ENCODE measurements at regions not wholly inside any gene's neighbourhood (a gene's known extent, or its start where the extent isn't known, plus 50 kb on each side); places are given as distances from the start of the nearest gene placed in this dataset.

- Histone ChIP-seq H3K4me3 (ENCODE audit: low read depth, low read length) (no peak overlapping the region), H3K9ac (no peak overlapping the region), H3K4me2 (ENCODE audit: low read length) (no peak overlapping the region), H3K9me3 (ENCODE audit: control insufficient read depth, low read length) (no peaks in the 10 kb centered on the region), H3K79me2 (no peaks in the 10 kb centered on the region), H3K4me1 (no peaks in the 10 kb centered on the region), H2AFZ (no peak overlapping the region), H3K27ac (no peak overlapping the region), H3K27me3 (ENCODE audit: control insufficient read depth, insufficient read depth, low read length) (no peaks in the 10 kb centered on the region), H3K36me3 (ENCODE audit: control insufficient read depth, insufficient read depth, low read length) (no peaks in the 10 kb centered on the region)
- no peak for TF ChIP-seq CTCF (IDR thresholded peaks at IDR 0.05)
Measured at GRCh38 chr2:118169359-118170005, 81.2 kb downstream of the INSIG2 start.

DNA sequence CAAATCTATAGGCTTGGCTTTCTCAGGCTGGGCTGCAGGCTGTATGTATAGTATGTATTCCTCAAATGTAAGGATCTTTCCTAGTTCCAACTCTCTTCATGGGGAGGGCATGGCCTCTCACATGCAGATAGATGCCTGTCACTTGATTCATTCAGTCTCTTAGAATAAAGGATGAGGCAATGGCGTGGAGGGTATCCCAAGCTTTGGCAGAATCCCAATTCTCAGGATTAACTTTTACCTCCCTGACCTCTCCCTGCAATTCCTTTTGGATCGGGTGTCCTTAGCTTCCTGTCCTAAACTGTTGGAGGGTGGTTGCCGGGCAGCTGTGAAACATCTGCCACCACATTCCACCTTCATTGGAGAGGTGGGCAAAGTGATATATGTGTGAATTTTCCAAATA lies 80.3 kb downstream of the INSIG2 start:
- no peak overlapping the region for H3K4me2 ChIP-seq (ENCODE audit: low read length)
- H3K4me1 ChIP-seq, result no peaks in the 10 kb centered on the region
- no peaks in the 10 kb centered on the region for H3K79me2 ChIP-seq
- no peak overlapping the region for H3K27ac ChIP-seq
- no peak overlapping the region for H3K9ac ChIP-seq
- H2AFZ ChIP-seq, result no peak overlapping the region
- no peak overlapping the region for H3K4me3 ChIP-seq (ENCODE audit: low read depth, low read length)
- H3K36me3 ChIP-seq (ENCODE audit: control insufficient read depth, insufficient read depth, low read length), result no peaks in the 10 kb centered on the region
- H3K9me3 ChIP-seq (ENCODE audit: control insufficient read depth, low read length), result no peaks in the 10 kb centered on the region
- H3K27me3 ChIP-seq (ENCODE audit: control insufficient read depth, insufficient read depth, low read length), result no peaks in the 10 kb centered on the region
- no peak for TF ChIP-seq CTCF (IDR thresholded peaks at IDR 0.05)

GRCh38 chr2:118167026-118167425 lies 78.8 kb downstream of the INSIG2 start:
- H2AFZ ChIP-seq, result no peak overlapping the region
- H3K4me3 ChIP-seq (ENCODE audit: low read depth, low read length), result no peak overlapping the region
- no peaks in the 10 kb centered on the region for H3K9me3 ChIP-seq (ENCODE audit: control insufficient read depth, low read length)
- H3K27ac ChIP-seq, result no peak overlapping the region
- no peak overlapping the region for H3K4me2 ChIP-seq (ENCODE audit: low read length)
- no peaks in the 10 kb centered on the region for H3K4me1 ChIP-seq
- H3K36me3 ChIP-seq (ENCODE audit: control insufficient read depth, insufficient read depth, low read length), result no peaks in the 10 kb centered on the region
- H3K79me2 ChIP-seq, result no peaks in the 10 kb centered on the region
- no peak for TF ChIP-seq CTCF (IDR thresholded peaks at IDR 0.05)
- H3K9ac ChIP-seq, result no peak overlapping the region
- H3K27me3 ChIP-seq (ENCODE audit: control insufficient read depth, insufficient read depth, low read length), result no peaks in the 10 kb centered on the region

DNA sequence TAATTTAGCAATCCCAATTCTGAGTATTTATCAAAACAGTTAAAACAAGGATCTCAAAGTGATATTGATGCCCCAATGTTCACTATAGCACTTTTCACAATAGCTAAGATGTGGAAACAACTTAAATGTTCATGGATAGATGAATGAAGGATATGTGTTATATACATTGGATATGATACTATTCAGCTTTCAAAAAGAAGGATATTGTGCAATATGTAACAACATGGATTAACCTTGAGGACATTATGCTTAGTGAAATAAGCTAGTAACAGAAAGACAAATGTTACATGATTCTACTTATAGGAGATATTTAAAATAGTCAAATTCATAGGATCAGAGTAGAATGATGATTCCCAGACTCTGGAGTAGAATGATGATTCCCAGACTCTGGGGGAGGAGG lies 78.0 kb downstream of the INSIG2 start:
- no peak for TF ChIP-seq CTCF (IDR thresholded peaks at IDR 0.05)
- Histone ChIP-seq H2AFZ (no peak overlapping the region), H3K4me3 (ENCODE audit: low read depth, low read length) (no peak overlapping the region), H3K27me3 (ENCODE audit: control insufficient read depth, insufficient read depth, low read length) (no peaks in the 10 kb centered on the region), H3K79me2 (no peaks in the 10 kb centered on the region), H3K36me3 (ENCODE audit: control insufficient read depth, insufficient read depth, low read length) (no peaks in the 10 kb centered on the region), H3K4me1 (no peaks in the 10 kb centered on the region), H3K9me3 (ENCODE audit: control insufficient read depth, low read length) (no peaks in the 10 kb centered on the region), H3K27ac (no peak overlapping the region), H3K4me2 (ENCODE audit: low read length) (no peak overlapping the region), H3K9ac (no peak overlapping the region)

- no peaks in the 10 kb centered on the region for H3K79me2 ChIP-seq
- no peaks in the 10 kb centered on the region for H3K27me3 ChIP-seq (ENCODE audit: control insufficient read depth, insufficient read depth, low read length)
- no peak overlapping the region for H2AFZ ChIP-seq
- H3K9ac ChIP-seq, result no peak overlapping the region
- H3K9me3 ChIP-seq (ENCODE audit: control insufficient read depth, low read length), result no peaks in the 10 kb centered on the region
- H3K4me3 ChIP-seq (ENCODE audit: low read depth, low read length), result no peak overlapping the region
- no peak for TF ChIP-seq CTCF (IDR thresholded peaks at IDR 0.05)
- H3K27ac ChIP-seq, result no peak overlapping the region
- H3K36me3 ChIP-seq (ENCODE audit: control insufficient read depth, insufficient read depth, low read length), result no peaks in the 10 kb centered on the region
- no peak overlapping the region for H3K4me2 ChIP-seq (ENCODE audit: low read length)
- H3K4me1 ChIP-seq, result no peaks in the 10 kb centered on the region
Measured at GRCh38 chr2:118165595-118165994, 77.3 kb downstream of the INSIG2 start.

Measured in parathyroid adenoma (tissue), 2 donors.